ENCODE measurements at regions not wholly inside any gene's neighbourhood (a gene's known extent, or its start where the extent isn't known, plus 50 kb on each side); places are given as distances from the start of the nearest gene placed in this dataset.

- no peak overlapping the region for H3K4me3 ChIP-seq (replicated peaks; ENCODE audit: low read depth, low read length)
- DNase-seq (ENCODE audit: extremely low read depth, insufficient read length) = no peak
- no peak for TF ChIP-seq CTCF (IDR thresholded peaks at IDR 0.05; ENCODE audit: insufficient read depth, low read length, poor library complexity, severe bottlenecking)
- H3K36me3 ChIP-seq (ENCODE audit: control insufficient read depth, insufficient read depth, low read length) = no peaks in the 10 kb centered on the region
- H3K27me3 ChIP-seq (replicated peaks; ENCODE audit: control insufficient read depth, insufficient read depth, low read length) = no peaks in the 10 kb centered on the region
These were observed 165.6 kb upstream of the NAV2 start for GRCh38 chr11:19547044-19547443.

GRCh38 chr11:19546325-19546724, 166.3 kb upstream of the NAV2 start:
- no peak overlapping the region for H3K4me3 ChIP-seq (replicated peaks; ENCODE audit: low read depth, low read length)
- TF ChIP-seq CTCF (IDR thresholded peaks at IDR 0.05; ENCODE audit: insufficient read depth, low read length, poor library complexity, severe bottlenecking) = no peak
- no peaks in the 10 kb centered on the region for H3K36me3 ChIP-seq (ENCODE audit: control insufficient read depth, insufficient read depth, low read length)
- DNase-seq (ENCODE audit: extremely low read depth, insufficient read length) = no peak
- H3K27me3 ChIP-seq (replicated peaks; ENCODE audit: control insufficient read depth, insufficient read depth, low read length) = no peaks in the 10 kb centered on the region

- no peak for DNase-seq (ENCODE audit: extremely low read depth, insufficient read length)
- no peak overlapping the region for H3K4me3 ChIP-seq (replicated peaks; ENCODE audit: low read depth, low read length)
- H3K36me3 ChIP-seq (ENCODE audit: control insufficient read depth, insufficient read depth, low read length) = no peaks in the 10 kb centered on the region
- no peak for TF ChIP-seq CTCF (IDR thresholded peaks at IDR 0.05; ENCODE audit: insufficient read depth, low read length, poor library complexity, severe bottlenecking)
- no peaks in the 10 kb centered on the region for H3K27me3 ChIP-seq (replicated peaks; ENCODE audit: control insufficient read depth, insufficient read depth, low read length)
These were observed 171.1 kb upstream of the NAV2 start for GRCh38 chr11:19541521-19542049.

- no peak for TF ChIP-seq CTCF (IDR thresholded peaks at IDR 0.05; ENCODE audit: insufficient read depth, low read length, poor library complexity, severe bottlenecking)
- no peak for DNase-seq (ENCODE audit: extremely low read depth, insufficient read length)
- Histone ChIP-seq H3K36me3 (ENCODE audit: control insufficient read depth, insufficient read depth, low read length) (no peaks in the 10 kb centered on the region), H3K27me3 (replicated peaks; ENCODE audit: control insufficient read depth, insufficient read depth, low read length) (no peaks in the 10 kb centered on the region; the same call in 1 of the 2 replicates), H3K4me3 (replicated peaks; ENCODE audit: low read depth, low read length) (no peak overlapping the region)
These were observed 172.8 kb upstream of the NAV2 start for GRCh38 chr11:19539861-19540260.

GRCh38 chr11:19537803-19538453, 174.7 kb upstream of the NAV2 start:
- TF ChIP-seq CTCF (IDR thresholded peaks at IDR 0.05; ENCODE audit: insufficient read depth, low read length, poor library complexity, severe bottlenecking) = no peak
- H3K4me3 ChIP-seq (replicated peaks; ENCODE audit: low read depth, low read length) = no peak overlapping the region
- no peaks in the 10 kb centered on the region; the same call in 1 of the 2 replicates for H3K27me3 ChIP-seq (replicated peaks; ENCODE audit: control insufficient read depth, insufficient read depth, low read length)
- DNase-seq (ENCODE audit: extremely low read depth, insufficient read length) = no peak
- no peaks in the 10 kb centered on the region for H3K36me3 ChIP-seq (ENCODE audit: control insufficient read depth, insufficient read depth, low read length)
